ENCODE measurements at regions not wholly inside any gene's neighbourhood (a gene's known extent, or its start where the extent isn't known, plus 50 kb on each side); places are given as distances from the start of the nearest gene placed in this dataset.

DNA sequence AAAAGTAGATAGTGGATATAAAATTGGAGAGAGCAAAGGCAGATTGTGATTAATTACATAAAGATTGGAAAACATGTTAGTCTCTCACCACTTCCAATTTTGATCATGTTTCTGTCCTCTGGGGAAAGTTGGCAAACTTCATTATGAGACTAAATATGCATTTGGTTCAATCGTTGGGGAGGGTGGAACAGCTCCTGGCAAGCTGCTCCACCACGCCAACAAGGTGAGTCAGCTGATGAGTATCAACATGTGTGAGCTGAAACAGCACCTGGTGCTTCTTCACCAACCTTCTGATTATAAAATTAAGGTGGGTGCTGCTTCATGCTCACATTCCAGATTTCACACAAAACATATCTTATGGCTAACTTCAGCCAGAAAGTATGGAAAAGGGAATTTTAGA lies 1784.6 kb downstream of the SLITRK5 start:
- no peak for TF ChIP-seq CTCF (conservative IDR thresholded peaks at IDR 0.05; ENCODE audit: low read depth, low read length)
- no peak for TF ChIP-seq EZH2 (IDR thresholded peaks at IDR 0.05; ENCODE audit: borderline replicate concordance, low read depth, low read length, poor library complexity, severe bottlenecking)

Measured in A673 (cell line).